Dedifferentiated amniotic fluid mesenchymal stem cell (primary cell): ENCODE measurements at regions not wholly inside any gene's neighbourhood (a gene's known extent, or its start where the extent isn't known, plus 50 kb on each side); places are given as distances from the start of the nearest gene placed in this dataset.
"Not testable (repeated sequence)": the region's sequence is repeated elsewhere in the genome, so short reads cannot be mapped to it uniquely, and the experiment has no call there.

Experiments used
- DNase-seq: peaks from one replicate; pipeline ENCODE4 v3.0.0-alpha.2; 2016; ENCODE audit errors: extremely low spot score

DNA sequence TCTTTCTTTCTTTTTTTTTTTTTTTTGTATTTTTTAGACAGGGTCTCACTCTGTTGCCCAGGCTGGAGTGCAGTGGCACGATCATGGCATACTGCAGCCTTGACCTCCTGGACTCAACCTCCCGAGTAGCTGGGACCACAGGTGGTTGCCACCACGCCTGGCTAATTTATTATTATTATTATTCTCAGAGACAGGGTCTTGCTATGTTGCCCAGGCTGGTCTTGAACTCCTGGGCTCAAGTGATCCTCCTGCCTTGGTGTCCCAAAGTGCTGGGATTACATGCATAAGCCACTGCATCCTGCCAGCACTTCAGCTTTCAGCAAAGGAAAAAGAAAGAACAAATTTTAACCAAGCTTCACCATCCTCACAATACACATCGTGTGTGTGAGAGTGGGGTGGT, 97.9 kb upstream of the SERBP1 start:
- DNase-seq: no peak

DNA sequence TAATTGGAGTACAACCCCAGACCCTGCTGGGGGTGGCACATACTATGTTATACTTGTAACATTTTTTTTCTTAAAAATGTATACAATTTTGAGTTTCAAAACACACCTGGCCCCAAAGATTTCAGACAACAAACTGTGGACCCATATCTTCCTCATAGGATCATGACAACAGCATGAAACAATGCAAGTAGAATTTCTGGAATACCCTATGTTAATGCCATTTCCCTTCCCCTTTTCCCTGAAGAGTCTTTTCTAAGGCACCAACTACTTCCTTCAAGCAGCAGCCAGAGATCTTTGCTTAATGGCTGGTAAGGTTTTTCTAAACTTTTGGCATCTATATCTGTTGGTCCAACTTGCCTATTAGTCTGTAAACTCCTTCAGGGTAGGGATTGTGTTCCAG, 99.9 kb upstream of the SERBP1 start:
- no peak for DNase-seq

DNA sequence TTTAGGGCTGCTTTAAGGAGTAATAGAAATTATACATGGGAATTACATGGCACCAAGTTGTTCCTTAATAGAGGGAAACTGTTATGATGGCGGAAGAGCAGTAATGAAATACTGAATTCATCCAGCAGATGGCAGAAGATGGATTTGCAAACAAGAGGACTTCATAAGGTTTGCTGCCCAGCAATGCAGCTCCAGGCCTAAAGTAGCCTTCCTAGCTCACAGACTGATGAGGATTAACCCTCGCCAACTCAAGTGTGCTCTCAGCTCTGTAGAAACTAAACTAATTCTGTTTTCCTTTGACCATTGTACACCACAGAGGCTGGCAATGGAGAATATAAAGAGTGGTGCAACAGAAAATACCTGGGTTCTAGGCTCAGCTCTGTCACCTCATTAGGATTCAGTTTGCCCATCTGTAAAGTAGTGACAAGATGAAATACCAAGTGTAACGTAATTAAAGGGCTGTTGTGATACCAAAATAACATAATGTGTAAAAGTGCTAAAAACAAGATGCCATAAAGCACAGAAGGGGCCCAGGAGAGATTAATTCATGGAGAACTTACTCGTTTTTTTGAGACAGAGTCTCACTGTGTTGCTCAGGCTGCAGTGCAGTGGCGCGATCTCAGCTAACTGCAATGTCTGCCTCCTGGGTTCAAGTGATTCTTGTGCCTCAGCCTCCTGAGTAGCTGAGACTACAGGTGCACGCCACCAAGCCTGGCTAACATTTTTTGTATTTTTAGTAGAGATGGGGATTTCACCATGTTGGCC, 102.4 kb upstream of the SERBP1 start:
- peak; percentile 87 for DNase-seq

DNA sequence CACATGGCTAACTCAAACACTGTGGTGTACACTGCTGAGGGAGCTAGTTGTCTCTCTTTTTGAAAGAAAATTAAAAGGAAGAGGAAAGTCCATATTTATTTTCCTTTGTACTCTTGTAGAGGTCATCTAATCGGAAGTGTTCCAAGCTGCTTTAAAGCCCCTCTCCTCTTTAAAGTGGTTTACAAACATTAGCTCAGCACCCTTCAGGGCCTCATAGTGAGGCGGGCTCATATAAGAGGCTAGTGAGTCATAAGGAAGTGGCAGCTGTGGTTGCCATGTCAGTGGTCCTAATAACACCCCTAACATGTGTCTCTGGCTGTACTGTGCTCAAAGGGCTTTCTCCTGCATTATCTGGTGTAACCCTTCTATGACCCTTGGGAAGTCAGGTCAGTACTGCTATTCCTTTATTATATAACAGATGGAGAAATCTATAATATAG, 104.4 kb upstream of the SERBP1 start:
- no peak for DNase-seq

DNA sequence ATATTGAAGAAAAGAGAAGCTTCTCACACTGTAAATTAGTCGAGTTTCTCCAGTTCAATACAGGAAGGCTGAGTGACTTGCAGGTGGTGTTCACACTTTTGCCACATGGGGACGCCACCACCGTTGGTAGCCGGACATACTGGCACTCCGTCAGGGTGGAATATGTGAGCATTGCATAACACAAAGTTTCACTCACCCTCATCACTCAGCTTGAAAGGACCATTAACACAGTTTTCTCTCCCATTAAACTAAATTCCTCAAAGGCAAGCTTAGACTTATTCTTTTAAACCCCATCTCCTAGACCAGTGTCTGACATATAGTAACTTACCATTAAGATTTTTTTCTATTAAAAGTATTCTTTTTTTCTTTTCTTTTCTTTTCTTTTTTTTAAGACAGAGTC, 105.3 kb upstream of the SERBP1 start:
- DNase-seq: peak; percentile 91

DNA sequence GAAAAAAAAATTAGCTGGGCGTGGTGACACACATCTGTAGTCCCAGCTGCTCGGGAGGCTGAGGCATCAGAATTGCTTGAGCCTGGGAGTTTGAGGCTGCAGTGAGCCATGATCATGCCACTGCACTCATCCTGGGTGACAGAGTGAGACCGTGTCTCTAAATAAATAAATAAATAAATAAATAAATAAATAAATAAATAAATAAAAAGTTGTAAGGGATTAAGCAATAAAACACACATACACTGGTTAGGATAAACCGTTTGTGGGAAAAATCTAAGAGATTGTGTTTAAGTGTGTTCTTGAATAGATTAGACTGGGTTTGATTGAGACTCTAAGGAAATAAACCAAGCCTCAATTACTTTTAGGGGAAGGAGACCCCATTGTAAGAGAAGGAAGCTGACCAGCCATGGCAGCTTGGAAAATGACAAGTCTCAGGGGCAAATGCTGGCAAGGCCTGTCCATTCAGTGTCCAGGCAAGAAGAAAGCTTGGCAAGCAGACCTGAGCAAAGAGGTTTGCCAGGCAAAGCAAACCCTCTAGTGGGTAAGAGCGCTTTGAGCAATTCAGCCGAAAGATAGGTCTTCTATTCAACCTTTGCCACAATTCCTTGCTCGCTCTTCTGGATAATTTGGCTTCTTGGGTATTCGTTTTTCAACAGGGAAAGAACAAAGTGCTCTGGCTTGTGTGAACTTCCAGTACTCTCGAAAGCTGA, 106.9 kb upstream of the SERBP1 start:
- DNase-seq: no peak

DNA sequence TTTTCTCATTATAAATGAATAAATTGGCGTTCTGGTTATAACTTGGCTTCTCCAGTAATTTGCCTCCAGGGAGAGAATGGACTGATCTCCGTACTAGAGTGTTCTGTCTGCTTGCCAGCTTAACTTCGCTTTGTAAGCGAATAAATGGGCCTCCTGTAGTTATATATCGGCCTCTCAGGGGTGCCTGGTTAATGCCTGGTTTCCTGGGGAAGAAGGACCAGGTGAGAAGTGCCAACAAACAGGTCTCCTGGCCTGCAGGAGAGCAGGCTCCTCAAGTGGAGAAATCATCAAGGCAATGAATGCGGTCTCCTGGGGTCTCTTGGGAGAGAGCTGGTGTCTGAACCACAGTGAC, 107.4 kb upstream of the SERBP1 start:
- no peak for DNase-seq

DNA sequence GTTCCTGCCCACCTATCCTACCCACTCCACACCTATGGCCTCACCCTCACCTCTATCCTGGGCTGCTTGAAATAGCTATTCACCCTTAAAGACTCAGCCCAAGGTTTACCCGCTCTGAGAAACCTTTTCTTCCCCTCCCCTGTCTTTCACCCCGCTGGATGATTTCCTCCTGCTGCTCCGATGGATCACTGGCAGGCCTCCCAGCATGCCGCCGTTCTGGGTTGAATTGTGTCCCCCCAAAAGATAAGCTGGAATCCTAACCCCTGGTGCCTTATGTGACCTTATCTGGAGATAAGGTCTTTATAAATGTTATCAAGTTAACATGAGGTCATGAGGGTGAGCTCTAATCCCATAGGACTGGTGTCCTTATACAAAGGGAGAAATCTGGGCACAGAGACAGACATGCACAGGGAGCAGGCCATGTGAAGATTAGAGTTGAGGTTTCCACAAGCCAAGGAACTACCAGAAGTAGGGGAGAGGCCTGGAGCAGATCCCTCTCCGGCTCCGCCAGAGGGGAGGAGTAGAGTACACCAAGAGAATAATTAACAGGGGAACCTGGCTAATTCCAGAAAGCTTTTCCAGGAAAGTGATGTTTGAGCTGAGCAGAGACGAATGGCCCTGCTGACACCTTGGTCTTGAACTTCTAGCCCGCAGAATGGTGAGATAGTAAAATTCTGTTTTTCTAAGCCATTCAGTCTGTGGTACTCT, 110.0 kb upstream of the SERBP1 start:
- DNase-seq: no peak

DNA sequence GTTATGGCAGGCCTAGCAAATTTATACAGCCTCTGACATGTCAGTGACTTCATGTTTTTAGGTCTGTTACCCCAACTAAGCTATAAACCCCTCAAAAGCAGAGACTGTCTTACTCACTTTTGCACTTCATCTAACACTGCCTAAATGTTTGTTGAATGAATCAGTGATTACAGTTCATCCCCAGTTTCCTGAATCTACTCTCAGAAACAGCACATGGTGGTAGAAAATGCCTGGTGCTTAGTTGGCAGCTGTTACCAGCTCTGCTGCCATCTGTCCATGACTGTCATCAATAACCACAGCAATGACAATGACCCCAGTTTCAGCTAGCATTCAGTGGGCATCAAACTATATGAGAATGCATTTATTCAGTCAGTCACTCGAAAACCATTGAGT, 110.5 kb upstream of the SERBP1 start:
- no peak for DNase-seq

DNA sequence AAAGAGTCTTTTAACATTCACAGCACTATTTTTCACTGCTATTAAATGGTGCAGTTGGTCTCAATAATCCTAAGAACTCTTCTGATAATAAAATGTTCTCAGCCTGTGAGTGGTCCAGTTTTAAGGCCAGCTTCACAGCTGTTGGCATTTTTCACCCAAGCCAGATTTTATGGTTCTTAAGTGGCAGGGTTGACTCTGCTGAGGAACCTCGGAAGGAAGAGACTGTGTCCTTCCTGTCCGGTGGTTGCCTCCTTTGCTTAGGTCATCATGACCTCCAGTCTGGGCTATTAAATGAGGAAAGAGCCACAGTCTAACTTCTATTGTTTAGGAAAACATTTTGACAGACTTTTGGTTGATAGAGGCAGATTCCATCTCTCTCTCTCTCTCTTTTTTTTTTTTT, 112.5 kb upstream of the SERBP1 start:
- no peak for DNase-seq

DNA sequence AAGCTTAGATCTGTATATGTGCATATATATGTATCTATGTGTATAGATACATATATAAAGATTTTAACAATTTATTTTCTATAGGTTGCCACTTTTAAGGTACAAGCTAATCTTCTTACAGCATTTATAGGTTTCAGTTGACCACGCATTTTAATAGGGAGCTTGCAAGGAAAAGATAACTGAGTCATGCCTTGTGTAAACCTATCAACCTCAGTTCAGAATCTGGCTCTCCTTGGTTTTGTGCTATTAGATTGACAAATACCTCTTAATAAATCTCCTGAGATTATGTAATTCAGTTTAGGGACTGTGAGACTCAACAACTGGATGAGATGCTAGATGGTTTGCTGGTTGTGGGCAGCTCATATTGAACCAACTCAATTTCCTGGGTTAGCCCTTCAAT, 114.7 kb upstream of the SERBP1 start:
- no peak for DNase-seq

DNA sequence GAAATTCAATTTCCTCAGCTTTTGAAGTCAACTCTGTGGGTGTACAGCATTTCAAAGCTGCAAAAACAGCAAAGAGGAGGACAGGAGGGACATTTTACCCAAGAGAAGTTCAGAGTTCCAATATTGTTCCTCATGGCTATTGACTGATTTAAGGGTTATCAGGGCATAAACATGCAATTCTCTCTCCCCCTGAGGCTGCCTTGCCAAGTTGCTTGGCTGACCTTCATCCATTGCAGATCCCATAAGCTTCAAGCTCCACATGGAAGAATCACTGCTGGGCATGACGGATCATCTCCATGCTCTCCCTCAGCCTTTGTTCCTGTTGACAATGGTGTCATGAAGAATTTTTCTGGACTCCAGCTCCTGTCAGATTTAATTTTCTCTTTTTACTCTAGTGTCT, 115.2 kb upstream of the SERBP1 start:
- no peak for DNase-seq

DNA sequence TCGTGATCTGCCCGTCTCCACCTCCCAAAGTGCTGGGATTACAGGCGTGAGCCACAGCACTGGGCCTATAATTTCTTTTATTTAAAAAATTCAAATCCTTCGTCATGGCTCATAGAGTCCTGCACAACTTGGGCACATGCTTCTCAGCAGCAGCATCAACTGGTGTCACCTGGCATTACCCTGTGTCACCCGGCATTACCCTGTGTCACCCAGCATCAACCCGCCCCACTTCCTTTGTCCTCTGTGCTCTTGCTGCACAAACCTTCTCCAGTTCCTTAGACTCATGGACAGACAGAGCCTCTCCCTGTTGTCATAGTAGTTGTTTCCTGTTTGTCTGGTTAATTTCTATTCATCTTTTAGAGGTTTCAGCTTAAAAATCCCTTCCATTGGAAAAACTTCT, 121.2 kb upstream of the SERBP1 start:
- no peak for DNase-seq

DNA sequence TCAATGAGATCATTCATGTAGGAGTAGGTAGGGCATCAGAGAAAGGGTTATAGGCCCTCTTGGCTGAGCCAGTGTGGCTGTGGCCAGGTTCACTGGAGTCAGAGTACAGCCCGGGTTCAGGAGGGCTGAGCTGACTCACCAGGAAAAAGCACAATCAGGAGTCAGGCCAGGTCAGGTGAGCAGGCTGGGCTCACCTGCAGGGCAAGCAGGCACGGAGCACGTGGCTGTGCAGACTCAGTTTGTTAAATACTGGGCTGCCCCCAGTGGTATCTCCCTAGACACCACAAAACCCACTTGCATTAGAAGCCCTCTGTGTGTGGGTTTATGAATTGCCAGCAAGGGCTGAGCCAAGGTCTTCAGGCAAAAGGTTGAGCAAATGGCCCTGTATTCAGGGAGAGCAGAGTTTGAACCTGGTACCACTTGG, 122.1 kb upstream of the SERBP1 start:
- DNase-seq: no peak

DNA sequence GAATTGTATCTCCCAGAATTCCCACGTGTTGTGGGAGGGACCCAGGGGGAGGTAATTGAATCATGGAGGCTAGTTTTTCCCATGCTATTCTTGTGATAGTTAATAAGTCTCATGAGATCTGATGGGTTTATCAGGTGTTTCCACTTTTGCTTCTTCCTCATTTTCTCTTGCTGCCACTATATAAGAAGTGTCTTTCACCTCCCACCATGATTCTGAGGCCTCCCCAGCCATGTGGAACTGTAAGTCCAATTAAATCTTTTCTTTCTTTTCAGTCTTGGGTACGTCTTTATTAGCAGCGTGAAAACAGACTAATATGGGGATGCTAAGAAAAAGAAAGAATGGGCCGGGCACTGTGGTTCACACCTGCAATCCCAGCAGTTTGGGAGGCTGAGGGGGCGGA, 124.0 kb upstream of the SERBP1 start:
- DNase-seq: not testable (repeated sequence)

DNA sequence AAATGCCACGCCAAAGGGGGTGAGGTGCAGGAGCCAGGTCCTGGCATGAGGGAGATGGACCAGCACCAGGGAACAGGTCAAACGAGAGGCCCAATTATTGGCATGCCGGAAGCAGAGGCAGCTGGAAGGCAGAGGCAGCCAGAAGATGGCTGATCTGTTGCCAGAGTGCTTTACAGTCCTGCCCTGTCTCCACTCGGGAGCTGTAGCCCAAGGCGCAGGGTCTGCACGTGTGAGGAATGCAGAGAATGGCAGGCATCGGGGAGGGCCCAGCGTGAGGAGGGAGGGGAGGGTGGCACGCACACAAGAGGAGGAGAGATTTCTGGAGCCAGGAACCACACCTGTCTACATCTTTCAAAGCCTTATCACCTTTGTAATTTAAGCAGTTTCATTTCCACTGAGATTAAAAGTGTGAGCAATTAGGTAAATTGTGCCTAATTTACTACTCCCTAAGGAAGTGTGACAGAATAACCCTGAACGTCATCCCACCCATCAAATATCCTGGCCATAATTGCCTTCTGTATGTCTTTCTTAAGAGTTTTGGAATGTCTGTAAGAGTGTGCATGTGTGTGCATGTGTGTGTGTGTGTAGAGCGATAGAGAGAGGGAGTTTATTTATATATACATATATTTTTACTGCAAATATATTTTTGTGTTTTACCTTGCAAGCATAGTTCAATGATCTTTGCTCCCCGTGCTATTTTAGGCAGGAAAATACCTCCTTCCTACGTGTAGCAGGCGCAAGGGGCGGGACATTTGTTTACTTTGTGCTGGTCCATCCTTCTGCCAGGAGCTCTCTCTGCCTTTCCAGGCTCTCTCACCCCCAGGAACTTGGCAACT, 125.5 kb upstream of the SERBP1 start:
- DNase-seq: no peak

DNA sequence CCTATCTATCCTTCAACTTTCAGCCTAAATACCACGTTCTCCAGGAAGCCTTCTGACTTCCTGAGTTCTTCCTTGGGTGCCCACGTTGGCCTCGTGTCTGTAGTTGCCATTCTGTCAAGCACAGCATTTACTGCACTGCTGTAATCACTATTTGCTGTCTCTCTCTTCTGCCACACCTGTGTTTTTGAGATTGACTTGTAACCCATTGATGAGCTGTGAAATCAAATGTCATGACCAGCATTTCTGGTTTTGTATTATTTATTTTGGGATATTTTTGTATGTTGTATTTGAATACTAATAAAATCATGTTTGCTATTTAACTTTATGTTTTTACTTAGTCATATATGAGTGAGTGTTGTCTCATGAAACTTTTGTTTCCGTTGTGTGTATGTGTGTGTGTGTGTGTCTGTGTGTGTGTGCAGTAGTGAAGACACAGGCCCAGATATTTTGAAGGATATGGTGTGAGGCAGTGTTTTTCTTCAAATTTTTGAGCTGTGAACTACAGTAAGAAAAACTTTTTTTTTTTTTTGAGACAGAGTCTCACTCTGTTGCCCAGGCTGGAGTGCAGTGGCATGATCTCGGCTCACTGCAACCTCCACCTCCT, 126.2 kb upstream of the SERBP1 start:
- DNase-seq: no peak

DNA sequence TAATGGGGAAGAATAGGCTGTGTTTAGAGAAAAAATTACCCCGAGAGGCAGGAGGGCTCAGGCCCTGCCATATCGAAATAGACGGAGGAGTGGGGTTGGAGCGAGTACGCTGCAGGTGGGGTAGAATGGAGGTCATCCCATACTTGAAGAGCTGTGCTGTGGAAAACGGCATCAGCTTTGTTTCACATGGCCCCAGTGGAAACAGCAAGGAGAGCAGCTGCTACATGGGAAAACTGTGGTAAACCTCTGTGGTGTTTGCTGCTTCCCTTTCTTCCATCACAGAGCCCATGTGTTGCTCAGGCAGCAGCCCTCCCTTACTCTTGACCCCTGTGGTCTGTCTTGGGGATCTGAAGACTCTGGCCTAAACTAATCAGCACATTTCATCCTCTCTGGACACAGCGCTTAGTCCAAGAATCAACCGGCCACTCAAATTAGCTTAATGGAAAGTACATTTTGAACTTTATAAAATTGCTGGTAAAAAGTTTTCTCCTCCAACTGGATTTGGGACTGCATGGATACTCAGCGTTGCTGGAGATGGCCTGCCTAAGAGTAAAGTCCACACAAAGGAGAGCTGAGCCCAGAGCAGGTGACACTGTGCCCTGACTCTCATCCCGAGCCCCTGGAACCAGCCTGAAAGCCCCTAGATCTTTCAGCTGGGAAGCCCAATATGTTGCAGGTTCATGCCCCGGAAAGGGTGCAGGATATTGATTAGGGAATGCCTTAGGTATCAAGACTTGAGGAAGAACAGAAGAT, 127.1 kb upstream of the GADD45A start:
- DNase-seq: no peak

DNA sequence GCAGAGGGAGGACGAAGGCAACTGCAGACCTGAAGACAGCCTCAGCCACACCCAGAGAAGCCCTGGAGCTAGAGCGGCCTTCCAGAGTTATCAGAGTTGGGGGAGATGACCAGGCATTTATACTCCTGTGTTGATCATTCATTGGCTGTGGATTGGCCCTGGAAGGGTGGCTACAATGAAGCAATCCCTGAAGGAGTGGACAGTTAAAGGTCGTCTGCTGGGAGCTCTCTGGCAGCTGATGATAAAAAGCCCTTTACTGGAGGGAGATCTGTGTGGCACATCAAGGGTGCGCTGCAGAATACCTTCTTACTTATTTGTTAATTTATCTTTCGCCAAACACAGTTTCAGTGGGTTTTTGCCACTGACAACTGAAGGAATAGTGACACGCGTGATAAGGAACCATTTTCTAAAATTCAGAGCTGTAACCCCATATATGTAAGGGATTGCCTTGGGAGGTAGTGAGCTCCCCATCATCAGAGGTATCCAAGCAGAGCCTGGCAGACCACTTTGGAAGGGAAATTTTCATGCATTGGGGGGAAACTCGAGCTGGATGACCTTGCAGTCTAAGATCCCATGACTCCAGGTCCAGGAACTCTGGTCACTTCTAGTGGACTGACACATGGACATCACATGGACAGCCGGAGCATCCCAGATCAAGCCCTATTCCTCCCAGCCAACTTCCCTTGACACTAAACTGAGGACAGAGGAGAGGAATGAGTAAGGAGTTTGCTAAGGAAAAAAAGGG, 126.4 kb upstream of the GADD45A start:
- DNase-seq: no peak

DNA sequence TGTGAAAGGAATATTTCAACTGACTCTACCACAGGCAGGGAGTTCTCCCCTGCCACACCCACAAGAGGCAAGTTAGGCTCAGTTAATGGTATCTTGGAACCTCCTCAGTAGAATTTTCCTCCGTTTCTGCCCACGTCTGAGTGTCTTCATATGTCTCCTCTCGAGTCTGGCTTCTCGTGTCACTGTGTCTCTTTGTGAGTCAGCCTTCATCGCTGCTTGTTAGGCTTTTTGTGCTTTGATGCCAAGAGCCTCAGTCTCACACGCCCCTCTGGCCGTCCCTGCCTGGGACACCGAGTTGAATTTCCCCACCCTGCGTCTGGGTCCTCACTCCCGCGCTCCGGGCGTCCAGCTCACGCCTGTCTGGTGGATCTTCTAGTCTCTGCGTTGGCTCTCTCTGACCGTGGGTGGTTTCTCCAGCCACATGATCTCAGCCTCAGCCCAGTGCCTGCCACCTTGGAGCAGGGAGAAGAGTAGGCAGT, 125.7 kb upstream of the GADD45A start:
- peak; percentile 68 for DNase-seq
